ENCODE measurements at regions not wholly inside any gene's neighbourhood (a gene's known extent, or its start where the extent isn't known, plus 50 kb on each side); places are given as distances from the start of the nearest gene placed in this dataset.

GRCh38 chr7:84781838-84782237 lies 405.0 kb downstream of the SEMA3D start:
- no peak for TF ChIP-seq CTCF (IDR thresholded peaks at IDR 0.05)
- no peak for TF ChIP-seq POLR2A (IDR thresholded peaks at IDR 0.05)

Data from tibial nerve (tissue), 3 donors.